GM18498 (cell line): ENCODE measurements at regions not wholly inside any gene's neighbourhood (a gene's known extent, or its start where the extent isn't known, plus 50 kb on each side); places are given as distances from the start of the nearest gene placed in this dataset.

Experiments used
- ATAC-seq: cut with Tn5 transposase; IDR thresholded peaks from one replicate; pipeline ENCODE4 v1.9.1; 2021; ENCODE audit warnings: mild to moderate bottlenecking, moderate library complexity; ENCODE audit not compliant: unreplicated experiment

- no peak for ATAC-seq
Measured at GRCh38 chr9:95627802-95628201, 111.0 kb upstream of the PTCH1 start.

GRCh38 chr9:95626885-95627558, 110.3 kb upstream of the PTCH1 start:
- no peak for ATAC-seq

- no peak for ATAC-seq
Measured at GRCh38 chr9:95626341-95626740, 109.6 kb upstream of the PTCH1 start.

GRCh38 chr9:95623640-95624039, 106.9 kb upstream of the PTCH1 start:
- ATAC-seq, result no peak

- ATAC-seq, result no peak
Measured at GRCh38 chr9:95620722-95621121, 104.0 kb upstream of the PTCH1 start.

- ATAC-seq, result no peak
Measured at GRCh38 chr9:95620314-95620713, 103.5 kb upstream of the PTCH1 start.

GRCh38 chr9:95615246-95615645, 98.5 kb upstream of the PTCH1 start:
- no peak for ATAC-seq

- no peak for ATAC-seq
Measured at GRCh38 chr9:95613670-95614069, 96.9 kb upstream of the PTCH1 start.

- ATAC-seq, result no peak
Measured at GRCh38 chr9:95611354-95611753, 94.6 kb upstream of the PTCH1 start.

GRCh38 chr9:95610006-95610785, 93.4 kb upstream of the PTCH1 start:
- no peak for ATAC-seq

GRCh38 chr9:95609426-95609825, 92.7 kb upstream of the PTCH1 start:
- no peak for ATAC-seq

- no peak for ATAC-seq
Measured at GRCh38 chr9:95608341-95608740, 91.6 kb upstream of the PTCH1 start.

- no peak for ATAC-seq
Measured at GRCh38 chr9:95607507-95607906, 90.7 kb upstream of the PTCH1 start.

- no peak for ATAC-seq
Measured at GRCh38 chr9:95606489-95607350, 89.9 kb upstream of the PTCH1 start.

- ATAC-seq, result no peak
Measured at GRCh38 chr9:95605816-95606488, 89.2 kb upstream of the PTCH1 start.

GRCh38 chr9:95605101-95605500, 88.3 kb upstream of the PTCH1 start:
- ATAC-seq, result no peak

- ATAC-seq, result no peak
Measured at GRCh38 chr9:95598236-95598635, 81.5 kb upstream of the PTCH1 start.

GRCh38 chr9:95595721-95596295, 79.0 kb upstream of the PTCH1 start:
- no peak for ATAC-seq

- ATAC-seq, result no peak
Measured at GRCh38 chr9:95592931-95593330, 76.2 kb upstream of the PTCH1 start.

- ATAC-seq, result no peak
Measured at GRCh38 chr9:95588724-95589588, 72.2 kb upstream of the PTCH1 start.
